Erythroblast (primary cell): ENCODE measurements at regions not wholly inside any gene's neighbourhood (a gene's known extent, or its start where the extent isn't known, plus 50 kb on each side); places are given as distances from the start of the nearest gene placed in this dataset.
A peak's percentile ranks its signal among the peaks of the same experiment; 100 is the strongest.

Experiments
- DNase-seq, 2 experiments: peaks; one replicate each; lab custom pipeline; 2025; lab: John Stamatoyannopoulos, UW
- GATA1 ChIP-seq: IDR thresholded peaks from 2 replicates; pipeline ENCODE4 v1.6.1; 2011; ENCODE audit warnings: low read depth, mild to moderate bottlenecking, control low read depth, low read length, moderate library complexity
- POLR2A ChIP-seq: IDR thresholded peaks from 2 replicates; pipeline ENCODE4 v1.6.1; 2011; ENCODE audit warnings: mild to moderate bottlenecking, low read length

- TF ChIP-seq GATA1: no peak
- TF ChIP-seq POLR2A: no peak
- DNase-seq: peak in 1 of 2 experiments; percentile 10
These were observed 129.8 kb upstream of the PPP1R3A start for GRCh38 chr7:114048386-114049235.

- no peak for DNase-seq
- TF ChIP-seq GATA1: no peak
- no peak for TF ChIP-seq POLR2A
These were observed 129.1 kb upstream of the PPP1R3A start for GRCh38 chr7:114047889-114048288.

GRCh38 chr7:114033475-114033874 lies 114.7 kb upstream of the PPP1R3A start:
- TF ChIP-seq GATA1 (no peak), POLR2A (no peak)

GRCh38 chr7:114026486-114027089 lies 107.8 kb upstream of the PPP1R3A start:
- no peak for TF ChIP-seq POLR2A
- TF ChIP-seq GATA1: no peak
- DNase-seq: peak; percentile 47 to 73

More at GRCh38 chr7:114033475-114033874, 114.7 kb upstream of the PPP1R3A start:
- DNase-seq: no peak

GRCh38 chr7:114021135-114021534 lies 102.3 kb upstream of the PPP1R3A start:
- no peak for TF ChIP-seq GATA1
- TF ChIP-seq POLR2A: no peak

GRCh38 chr7:114008696-114009095 lies 89.9 kb upstream of the PPP1R3A start:
- TF ChIP-seq GATA1: no peak
- DNase-seq: no peak

More at GRCh38 chr7:114021135-114021534, 102.3 kb upstream of the PPP1R3A start:
- no peak for DNase-seq

- DNase-seq: no peak
- TF ChIP-seq POLR2A (no peak), GATA1 (no peak)
These were observed 88.6 kb upstream of the PPP1R3A start for GRCh38 chr7:114007386-114007785.

GRCh38 chr7:113998934-113999333 lies 80.1 kb upstream of the PPP1R3A start:
- DNase-seq: no peak
- no peak for TF ChIP-seq GATA1
- TF ChIP-seq POLR2A: no peak

- TF ChIP-seq GATA1 (no peak), POLR2A (no peak)
- DNase-seq: no peak
These were observed 77.6 kb upstream of the PPP1R3A start for GRCh38 chr7:113996405-113996804.

- no peak for DNase-seq
- TF ChIP-seq POLR2A: no peak
- TF ChIP-seq GATA1: no peak
These were observed 67.4 kb upstream of the PPP1R3A start for GRCh38 chr7:113986216-113986615.

- no peak for TF ChIP-seq GATA1
- TF ChIP-seq POLR2A: no peak
- DNase-seq: no peak
These were observed 57.7 kb upstream of the PPP1R3A start for GRCh38 chr7:113976508-113976907.

- DNase-seq: no peak
- TF ChIP-seq GATA1 (no peak), POLR2A (no peak)
These were observed 49.9 kb upstream of the PPP1R3A start for GRCh38 chr7:113968713-113969112.
